Left lung (tissue), 4 donors: ENCODE measurements at regions not wholly inside any gene's neighbourhood (a gene's known extent, or its start where the extent isn't known, plus 50 kb on each side); places are given as distances from the start of the nearest gene placed in this dataset.

Experiments
- ATAC-seq: fragments of 200-7000 bp; cut with Tn5 transposase; one replicate; pipeline ENCODE4 v1.9.1; 2020; ENCODE audit warnings: moderate library complexity
- DNase-seq, 4 donors: peaks; one replicate each; pipeline ENCODE4 v3.0.0-alpha.2; 2013 to 2020
- H3K27ac ChIP-seq, 2 donors: fragments of 200-600 bp; sonication (generic) in 1 of 2; one replicate each; pipeline versions ENCODE4 v1.5.0 to v1.8.0; 2020 to 2021
- H3K27me3 ChIP-seq, 2 donors: fragments of 200-600 bp; sonication (generic) in 1 of 2; one replicate each; pipeline versions ENCODE4 v1.5.0 to v1.8.0; 2020 to 2021
- H3K36me3 ChIP-seq, 2 donors: fragments of 200-600 bp; sonication (generic) in 1 of 2; one replicate each; pipeline versions ENCODE4 v1.5.0 to v1.8.0; 2020 to 2021
- H3K4me1 ChIP-seq, 2 donors: fragments of 200-600 bp; one replicate each; pipeline ENCODE4 v1.8.0; 2021
- H3K4me3 ChIP-seq, 2 donors: fragments of 200-600 bp; sonication (generic) in 1 of 2; one replicate each; pipeline versions ENCODE4 v1.5.0 to v1.8.0; 2020 to 2021; ENCODE audit warnings: mild to moderate bottlenecking in 1 of 2
- H3K9me3 ChIP-seq, 2 donors: fragments of 200-600 bp; sonication (generic) in 1 of 2; one replicate each; pipeline versions ENCODE4 v1.5.0 to v1.8.0; 2020 to 2021
- CTCF ChIP-seq, 2 donors: fragments of 200-600 bp; sonication (generic) in 1 of 2; IDR thresholded peaks; one replicate each; pipeline versions ENCODE4 v1.5.0 to v1.8.0; 2021; ENCODE audit warnings: antibody characterized with exemption in 2 of 2
- intact Hi-C, 2 donors: fragments of 100-400 bp; cut with DNase I; formaldehyde crosslinking; loops; one replicate each; pipeline versions ENCODE4 v1.11.2 to v1.14.2; 2022
- donor health status: DM: no; HTN: yes; CAD: no.
- donor health status: DM: no; HTN: no; CAD: no.

GRCh38 chr2:37527361-37527760 lies 144.1 kb downstream of the CDC42EP3 start:
- intact Hi-C loops = no loop called here
- no peak for TF ChIP-seq CTCF (IDR thresholded peaks at IDR 0.05)
- Histone ChIP-seq H3K27me3 (no peaks in the 10 kb centered on the region), H3K4me1 (peaks cover 11 to 17% of the 10 kb centered on the region in 2 donors), H3K36me3 (no peaks in the 10 kb centered on the region), H3K9me3 (no peaks in the 10 kb centered on the region), H3K4me3 (no peak overlapping the region), H3K27ac (no peak overlapping the region)
- ATAC-seq = no peak
- no peak for DNase-seq

GRCh38 chr2:37529830-37530415 lies 141.5 kb downstream of the CDC42EP3 start:
- Histone ChIP-seq H3K4me1 (no peaks in the 10 kb centered on the region), H3K27ac (no peak overlapping the region), H3K36me3 (no peaks in the 10 kb centered on the region), H3K9me3 (no peaks in the 10 kb centered on the region), H3K4me3 (no peak overlapping the region), H3K27me3 (no peaks in the 10 kb centered on the region)
- ATAC-seq = no peak
- TF ChIP-seq CTCF (IDR thresholded peaks at IDR 0.05) = no peak
- intact Hi-C loops = no loop called here
- DNase-seq = no peak

- H3K9me3 ChIP-seq = no peaks in the 10 kb centered on the region
- no peaks in the 10 kb centered on the region for H3K27me3 ChIP-seq
- DNase-seq (no peak), ATAC-seq (no peak)
- no peak for TF ChIP-seq CTCF (IDR thresholded peaks at IDR 0.05)
- intact Hi-C loops = no loop called here
- H3K4me3 ChIP-seq = no peak overlapping the region
- no peaks in the 10 kb centered on the region for H3K4me1 ChIP-seq
- H3K27ac ChIP-seq = no peak overlapping the region
- no peaks in the 10 kb centered on the region for H3K36me3 ChIP-seq
Observed at GRCh38 chr2:37532503-37532902, 138.9 kb downstream of the CDC42EP3 start.

- no peak for TF ChIP-seq CTCF (IDR thresholded peaks at IDR 0.05)
- DNase-seq = no peak
- ATAC-seq = no peak
- Histone ChIP-seq H3K27me3 (no peaks in the 10 kb centered on the region), H3K9me3 (no peaks in the 10 kb centered on the region), H3K4me3 (no peak overlapping the region), H3K27ac (no peak overlapping the region), H3K4me1 (no peaks in the 10 kb centered on the region), H3K36me3 (no peaks in the 10 kb centered on the region)
- intact Hi-C loops = no loop called here
Observed at GRCh38 chr2:37537316-37537715, 134.1 kb downstream of the CDC42EP3 start.

- no peak for ATAC-seq
- Histone ChIP-seq H3K27ac (no peak overlapping the region), H3K36me3 (no peaks in the 10 kb centered on the region), H3K4me3 (no peak overlapping the region), H3K27me3 (no peaks in the 10 kb centered on the region), H3K9me3 (no peaks in the 10 kb centered on the region), H3K4me1 (no peaks in the 10 kb centered on the region)
- no peak for TF ChIP-seq CTCF (IDR thresholded peaks at IDR 0.05)
- intact Hi-C loops = no loop called here
- DNase-seq = no peak
Observed at GRCh38 chr2:37541516-37541915, 129.9 kb downstream of the CDC42EP3 start.
